WERI-Rb-1 (cell line): ENCODE measurements at regions not wholly inside any gene's neighbourhood (a gene's known extent, or its start where the extent isn't known, plus 50 kb on each side); places are given as distances from the start of the nearest gene placed in this dataset.

Experiments used
- DNase-seq: peaks from one replicate; pipeline ENCODE4 v3.0.0-alpha.2; 2020
- H3K27ac ChIP-seq: fragments of 250-450 bp; sonication (Bioruptor Pico); 2 replicates; pipeline ENCODE4 v1.5.1; 2020; ENCODE audit warnings: mild to moderate bottlenecking, moderate library complexity
- H3K27me3 ChIP-seq: fragments of 250-450 bp; sonication (Bioruptor Pico); 2 replicates; pipeline ENCODE4 v1.5.1; 2021; ENCODE audit warnings: mild to moderate bottlenecking, low read depth, moderate library complexity; ENCODE audit not compliant: insufficient read depth, severe bottlenecking
- H3K36me3 ChIP-seq: fragments of 250-450 bp; sonication (Bioruptor Pico); 2 replicates; pipeline ENCODE4 v1.5.1; 2020; ENCODE audit warnings: mild to moderate bottlenecking, moderate library complexity
- H3K4me3 ChIP-seq: 2 replicates; pipeline ENCODE4 v1.5.1; 2011; ENCODE audit warnings: low read depth, mild to moderate bottlenecking, control low read depth, low read length
- H3K9me3 ChIP-seq: fragments of 250-450 bp; sonication (Bioruptor Pico); 2 replicates; pipeline ENCODE4 v1.5.1; 2021; ENCODE audit warnings: mild to moderate bottlenecking, moderate library complexity; ENCODE audit not compliant: severe bottlenecking
- CTCF ChIP-seq: IDR thresholded peaks from 2 replicates; pipeline ENCODE4 v1.5.1; 2011; ENCODE audit warnings: low read depth, mild to moderate bottlenecking, control low read depth, inconsistent platforms, low read length

GRCh38 chr18:32577561-32577960, 106.9 kb upstream of the GAREM1 start:
- no peak for TF ChIP-seq CTCF
- H3K36me3 ChIP-seq = no peaks in the 10 kb centered on the region
- H3K27ac ChIP-seq = no peak overlapping the region
- peaks cover 36% of the 10 kb centered on the region for H3K27me3 ChIP-seq
- DNase-seq = no peak
- H3K4me3 ChIP-seq = no peak overlapping the region
- no peaks in the 10 kb centered on the region for H3K9me3 ChIP-seq

GRCh38 chr18:32576296-32576916, 105.7 kb upstream of the GAREM1 start:
- TF ChIP-seq CTCF = peak; percentile 17; the same call in 1 of the 2 replicates
- peak; percentile 15 for DNase-seq
- H3K4me3 ChIP-seq = no peak overlapping the region
- no peaks in the 10 kb centered on the region for H3K36me3 ChIP-seq
- H3K9me3 ChIP-seq = no peaks in the 10 kb centered on the region
- H3K27me3 ChIP-seq = peaks cover 42% of the 10 kb centered on the region
- no peak overlapping the region for H3K27ac ChIP-seq

GRCh38 chr18:32566960-32567359, 96.3 kb upstream of the GAREM1 start:
- Histone ChIP-seq H3K9me3 (no peaks in the 10 kb centered on the region), H3K27ac (no peak overlapping the region), H3K4me3 (no peak overlapping the region), H3K27me3 (peaks cover 20% of the 10 kb centered on the region), H3K36me3 (no peaks in the 10 kb centered on the region)
- no peak for TF ChIP-seq CTCF
- DNase-seq = no peak

GRCh38 chr18:32553640-32554365, 83.1 kb upstream of the GAREM1 start:
- no peaks in the 10 kb centered on the region for H3K9me3 ChIP-seq
- no peak for TF ChIP-seq CTCF
- H3K27me3 ChIP-seq = peaks cover 46% of the 10 kb centered on the region
- no peak overlapping the region for H3K27ac ChIP-seq
- H3K36me3 ChIP-seq = no peaks in the 10 kb centered on the region
- H3K4me3 ChIP-seq = no peak overlapping the region
- peak; percentile 33 for DNase-seq

- H3K36me3 ChIP-seq = no peaks in the 10 kb centered on the region
- peaks cover 46% of the 10 kb centered on the region for H3K27me3 ChIP-seq
- no peak overlapping the region for H3K27ac ChIP-seq
- H3K9me3 ChIP-seq = no peaks in the 10 kb centered on the region
- TF ChIP-seq CTCF = no peak
- no peak overlapping the region for H3K4me3 ChIP-seq
- no peak for DNase-seq
These were observed 82.5 kb upstream of the GAREM1 start for GRCh38 chr18:32553174-32553573.
